Right cardiac atrium (tissue), 5 donors: ENCODE measurements at regions not wholly inside any gene's neighbourhood (a gene's known extent, or its start where the extent isn't known, plus 50 kb on each side); places are given as distances from the start of the nearest gene placed in this dataset.
"Not testable (repeated sequence)": the region's sequence is repeated elsewhere in the genome, so short reads cannot be mapped to it uniquely, and the experiment has no call there.

Experiments used
- ATAC-seq, 2 donors: fragments of 200-7000 bp; cut with Tn5 transposase; one replicate each; pipeline versions ENCODE4 v1.8.0 to v1.9.1; 2020; ENCODE audit warnings: moderate library complexity in 2 of 2, mild to moderate bottlenecking in 1 of 2
- DNase-seq, 3 donors: peaks; one replicate each; pipeline ENCODE4 v3.0.0-alpha.2; 2020
- H3K27ac ChIP-seq: one replicate; pipeline ENCODE4 v1.5.1; 2013; ENCODE audit warnings: mild to moderate bottlenecking, low read length, control low read depth, moderate library complexity
- H3K27me3 ChIP-seq: one replicate; pipeline ENCODE4 v1.6.1; 2013; ENCODE audit not compliant: control insufficient read depth, insufficient read depth
- H3K4me1 ChIP-seq: one replicate; pipeline ENCODE4 v1.6.1; 2013; ENCODE audit warnings: low read length; ENCODE audit not compliant: control insufficient read depth, insufficient read depth
- H3K4me3 ChIP-seq: one replicate; pipeline ENCODE4 v1.5.1; 2013; ENCODE audit warnings: low read length, control low read depth
- H3K9me3 ChIP-seq: one replicate; pipeline ENCODE4 v1.6.1; 2013; ENCODE audit warnings: low read length; ENCODE audit not compliant: control insufficient read depth
- WGBS: extraction: QIAGEN DNeasy Blood & Tissue Kit; methylation state at CpG from one replicate; pipeline ENCODE4 v1.1.7; 2013; 5-methylcytosine and 5-hydroxymethylcytosine counted together
- intact Hi-C, 4 donors: fragments of 100-400 bp; cut with DNase I; formaldehyde crosslinking; loops; one replicate each; pipeline versions ENCODE4 v1.11.0 to v1.14.0; 2022 to 2023
- donor health status: healthy with polysubstance abuse.
- donor health status: DM: no; HTN: yes; CAD: no.
- donor health status: DM: no; HTN: no; CAD: no.
- donor health status: DM: no; HTN: yes; CAD: no; lungs with severe emphysema.
- donor health status: DM: yes; HTN: yes; CAD: no.

DNA sequence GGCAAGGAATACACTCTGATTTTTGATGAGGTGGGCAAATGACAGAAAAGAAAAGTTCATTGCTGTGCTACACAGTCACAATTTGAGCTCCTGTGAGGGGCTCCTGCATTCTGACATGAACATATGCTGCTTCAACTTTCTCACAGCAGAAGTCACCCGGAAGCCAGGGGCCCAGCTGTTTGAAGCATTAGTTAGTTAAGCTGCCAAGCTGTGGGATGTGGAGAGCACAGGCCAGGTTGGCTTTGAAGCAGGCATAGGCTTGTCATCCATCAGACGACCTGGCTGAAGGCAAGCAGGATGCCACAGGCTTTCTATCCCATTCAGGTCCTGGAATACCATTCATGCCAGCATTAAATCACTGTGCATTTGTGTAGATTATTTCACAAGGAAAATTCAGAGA is 63.1 kb downstream of the MTNR1B start:
- no peak overlapping the region for H3K27ac ChIP-seq
- H3K27me3 ChIP-seq = no peaks in the 10 kb centered on the region
- intact Hi-C loops = no loop called here
- 43% methylated on average over 2 of the region's 2 CpGs for WGBS
- ATAC-seq (no peak), DNase-seq (no peak)
- H3K9me3 ChIP-seq = no peaks in the 10 kb centered on the region
- no peak overlapping the region for H3K4me3 ChIP-seq
- H3K4me1 ChIP-seq = no peaks in the 10 kb centered on the region

GRCh38 chr11:93033093-93033492 is 63.6 kb downstream of the MTNR1B start:
- H3K9me3 ChIP-seq = no peaks in the 10 kb centered on the region
- no peak for ATAC-seq
- no peaks in the 10 kb centered on the region for H3K4me1 ChIP-seq
- 88% methylated on average over 1 of the region's 1 CpG for WGBS
- no peaks in the 10 kb centered on the region for H3K27me3 ChIP-seq
- DNase-seq = no peak
- intact Hi-C loops = no loop called here
- no peak overlapping the region for H3K27ac ChIP-seq
- H3K4me3 ChIP-seq = no peak overlapping the region

- intact Hi-C loops = no loop called here
- ATAC-seq (no peak), DNase-seq (no peak)
- no peak overlapping the region for H3K27ac ChIP-seq
- no peaks in the 10 kb centered on the region for H3K9me3 ChIP-seq
- no peaks in the 10 kb centered on the region for H3K4me1 ChIP-seq
- no peak overlapping the region for H3K4me3 ChIP-seq
- WGBS = 46% methylated on average over 3 of the region's 3 CpGs
- no peaks in the 10 kb centered on the region for H3K27me3 ChIP-seq
These were observed 64.7 kb downstream of the MTNR1B start for GRCh38 chr11:93034031-93034722.

GRCh38 chr11:93034723-93035039 is 65.2 kb downstream of the MTNR1B start:
- 67% methylated on average over 1 of the region's 1 CpG for WGBS
- no peaks in the 10 kb centered on the region for H3K4me1 ChIP-seq
- H3K27ac ChIP-seq = no peak overlapping the region
- no peaks in the 10 kb centered on the region for H3K9me3 ChIP-seq
- no peak for DNase-seq
- no peak overlapping the region for H3K4me3 ChIP-seq
- intact Hi-C loops = no loop called here
- no peaks in the 10 kb centered on the region for H3K27me3 ChIP-seq
- no peak for ATAC-seq

GRCh38 chr11:93038521-93038920 is 69.1 kb downstream of the MTNR1B start:
- no peak for ATAC-seq
- no peaks in the 10 kb centered on the region for H3K4me1 ChIP-seq
- no peak overlapping the region for H3K4me3 ChIP-seq
- no peak overlapping the region for H3K27ac ChIP-seq
- no peaks in the 10 kb centered on the region for H3K9me3 ChIP-seq
- intact Hi-C loops = no loop called here
- no peaks in the 10 kb centered on the region for H3K27me3 ChIP-seq
- WGBS = 64% methylated on average over 2 of the region's 2 CpGs
- DNase-seq = no peak

DNA sequence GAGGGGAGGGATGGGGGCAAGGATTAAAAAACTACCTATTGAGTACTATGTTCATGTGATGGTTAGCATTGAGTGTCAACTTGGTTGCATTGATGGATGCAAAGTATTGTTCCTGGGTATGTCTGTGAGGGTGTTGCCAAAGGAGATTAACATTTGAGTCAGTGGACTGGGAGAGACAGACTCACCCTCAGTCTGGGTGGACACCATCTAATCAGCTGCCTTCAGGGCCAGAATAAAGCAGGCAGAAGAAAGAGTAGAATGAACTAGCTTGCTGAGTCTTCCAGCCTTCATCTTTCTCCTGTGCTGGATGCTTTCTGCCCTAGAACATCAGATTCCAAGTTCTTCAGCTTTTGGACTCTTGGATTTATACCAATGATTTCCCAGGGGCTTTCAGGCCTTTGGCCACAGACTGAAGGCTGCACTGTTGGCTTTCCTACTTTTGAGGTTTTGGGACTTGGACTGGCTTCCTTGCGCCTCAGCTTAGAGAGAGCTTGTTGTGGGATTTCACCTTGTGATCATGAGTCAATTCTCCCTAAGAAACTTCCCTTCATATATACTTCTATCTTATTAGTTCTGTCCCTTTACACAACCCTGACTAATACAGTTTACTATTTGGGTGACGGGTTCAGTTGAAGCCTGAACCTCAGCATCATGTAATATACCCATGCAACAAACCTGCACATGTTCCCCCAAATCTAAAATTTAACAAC is 70.2 kb downstream of the MTNR1B start:
- WGBS = 63% methylated on average over 2 of the region's 2 CpGs
- no peaks in the 10 kb centered on the region for H3K9me3 ChIP-seq
- DNase-seq (no peak), ATAC-seq (no peak)
- no peaks in the 10 kb centered on the region for H3K27me3 ChIP-seq
- no peak overlapping the region for H3K27ac ChIP-seq
- no peak overlapping the region for H3K4me3 ChIP-seq
- no peaks in the 10 kb centered on the region for H3K4me1 ChIP-seq
- intact Hi-C loops = no loop called here

- DNase-seq (no peak), ATAC-seq (no peak)
- Histone ChIP-seq H3K4me1 (no peaks in the 10 kb centered on the region), H3K4me3 (no peak overlapping the region), H3K27me3 (no peaks in the 10 kb centered on the region), H3K9me3 (no peaks in the 10 kb centered on the region), H3K27ac (no peak overlapping the region)
- intact Hi-C loops = no loop called here
These were observed 72.2 kb downstream of the MTNR1B start for GRCh38 chr11:93041682-93042081.

DNA sequence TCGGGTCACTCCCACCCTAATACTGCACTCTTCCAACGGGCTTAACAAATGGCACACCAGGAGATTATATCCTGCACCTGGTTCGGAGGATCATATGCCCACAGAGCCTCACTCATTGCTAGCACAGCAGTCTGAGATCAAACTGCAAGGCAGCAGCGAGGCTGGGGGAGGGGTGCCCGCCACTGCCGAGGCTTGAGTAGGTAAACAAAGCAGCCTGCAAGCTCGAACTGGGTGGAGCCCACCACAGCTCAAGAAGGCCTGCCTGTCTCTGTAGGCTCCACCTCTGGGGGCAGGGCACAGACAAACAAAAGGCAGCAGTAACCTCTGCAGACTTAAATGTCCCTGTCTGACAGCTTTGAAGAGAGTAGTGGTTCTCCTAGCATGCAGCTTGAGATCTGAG is 73.7 kb downstream of the MTNR1B start:
- intact Hi-C loops, H3K9me3 ChIP-seq: not testable (repeated sequence)
- 86% methylated on average over 7 of the region's 7 CpGs for WGBS

GRCh38 chr11:93049740-93050139 is 80.3 kb downstream of the MTNR1B start:
- no peak for ATAC-seq
- Histone ChIP-seq H3K27ac (no peak overlapping the region), H3K27me3 (no peaks in the 10 kb centered on the region), H3K4me1 (no peaks in the 10 kb centered on the region), H3K4me3 (no peak overlapping the region), H3K9me3 (no peaks in the 10 kb centered on the region)
- intact Hi-C loops = no loop called here
- DNase-seq = no peak
- 47% methylated on average over 1 of the region's 1 CpG for WGBS

More for the DNA sequence above, 73.7 kb downstream of the MTNR1B start:
- ATAC-seq, H3K27ac ChIP-seq, H3K27me3 ChIP-seq, H3K4me1 ChIP-seq, DNase-seq, H3K4me3 ChIP-seq: not testable (repeated sequence)

DNA sequence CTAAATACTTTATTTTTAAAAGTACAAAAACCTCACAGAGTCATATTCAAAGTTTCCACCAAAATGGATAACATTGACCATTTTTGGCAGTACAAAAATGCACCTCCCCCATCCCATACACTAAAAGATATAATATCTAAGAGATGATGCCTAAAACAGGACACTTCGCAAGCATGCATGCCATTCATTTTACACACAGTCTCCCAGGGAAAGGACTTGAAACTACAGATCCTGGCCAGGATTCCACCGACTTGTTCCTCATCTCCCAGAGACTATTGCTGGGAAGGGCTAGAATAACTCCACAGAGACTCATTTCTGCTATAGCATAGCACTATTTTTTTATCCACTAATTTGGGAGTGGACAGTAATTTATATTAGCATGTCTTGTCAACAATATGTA is 81.7 kb downstream of the MTNR1B start:
- H3K9me3 ChIP-seq = no peaks in the 10 kb centered on the region
- H3K4me1 ChIP-seq = no peaks in the 10 kb centered on the region
- no peak overlapping the region for H3K4me3 ChIP-seq
- intact Hi-C loops = no loop called here
- H3K27ac ChIP-seq = no peak overlapping the region
- no peaks in the 10 kb centered on the region for H3K27me3 ChIP-seq
- no peak for ATAC-seq
- no peak for DNase-seq
- WGBS = 40% methylated on average over 2 of the region's 2 CpGs

- H3K9me3 ChIP-seq = peaks cover 2% of the 10 kb centered on the region
- no peaks in the 10 kb centered on the region for H3K4me1 ChIP-seq
- no peak overlapping the region for H3K4me3 ChIP-seq
- ATAC-seq (no peak), DNase-seq (no peak)
- no peaks in the 10 kb centered on the region for H3K27me3 ChIP-seq
- intact Hi-C loops = no loop called here
- WGBS = 78% methylated on average over 2 of the region's 2 CpGs
- H3K27ac ChIP-seq = no peak overlapping the region
These were observed 84.4 kb downstream of the MTNR1B start for GRCh38 chr11:93053864-93054263.

GRCh38 chr11:93054279-93054678 is 84.8 kb downstream of the MTNR1B start:
- no peaks in the 10 kb centered on the region for H3K4me1 ChIP-seq
- ATAC-seq = no peak
- H3K4me3 ChIP-seq = no peak overlapping the region
- no peak for DNase-seq
- intact Hi-C loops = no loop called here
- WGBS = 90% methylated on average over 4 of the region's 4 CpGs
- H3K27ac ChIP-seq = no peak overlapping the region
- peaks cover 2% of the 10 kb centered on the region for H3K9me3 ChIP-seq
- no peaks in the 10 kb centered on the region for H3K27me3 ChIP-seq
